ENCODE measurements at regions not wholly inside any gene's neighbourhood (a gene's known extent, or its start where the extent isn't known, plus 50 kb on each side); places are given as distances from the start of the nearest gene placed in this dataset.

- DNase-seq, result no peak
Observed at GRCh38 chr1:99587008-99587407, 58.9 kb upstream of the PALMD start.

- no peak for DNase-seq
Observed at GRCh38 chr1:99589186-99589636, 56.7 kb upstream of the PALMD start.

GRCh38 chr1:99590578-99591209, 55.2 kb upstream of the PALMD start:
- no peak for DNase-seq

GRCh38 chr1:99591886-99592285, 54.0 kb upstream of the PALMD start:
- DNase-seq, result no peak

- DNase-seq, result no peak
Observed at GRCh38 chr1:99594205-99594604, 51.7 kb upstream of the PALMD start.

- DNase-seq, result no peak
Observed at GRCh38 chr1:99595041-99595440, 50.9 kb upstream of the PALMD start.

GRCh38 chr1:99595441-99595840, 50.5 kb upstream of the PALMD start:
- DNase-seq, result no peak

Measured in activated naive CD4-positive, alpha-beta T cell treated with anti-CD3 and anti-CD28 coated beads, Interleukin-2, amount 50 U/mL, for 16 hours (primary cell).